K562 (cell line): ENCODE measurements at regions not wholly inside any gene's neighbourhood (a gene's known extent, or its start where the extent isn't known, plus 50 kb on each side); places are given as distances from the start of the nearest gene placed in this dataset.

Source experiments
- EP300 ChIP-seq: IDR thresholded peaks from 2 replicates; pipeline ENCODE4 v1.6.1; 2012; ENCODE audit warnings: low read length, improper control_type of control experiment
- HDAC6 ChIP-seq: IDR thresholded peaks from 2 replicates; pipeline ENCODE4 v1.6.1; 2012; ENCODE audit warnings: low read depth, mild to moderate bottlenecking, control low read depth, inconsistent platforms, low read length, moderate library complexity
- KDM2B ChIP-seq: fragments of 250-450 bp; sonication (Bioruptor Pico); IDR thresholded peaks from 2 replicates; pipeline ENCODE4 v1.8.0; 2021; ENCODE audit warnings: mild to moderate bottlenecking, moderate library complexity
- NFRKB ChIP-seq: fragments of 450-650 bp; IDR thresholded peaks from 2 replicates; pipeline ENCODE4 v1.6.1; 2016; ENCODE audit warnings: low read depth
- RBM25 ChIP-seq: fragments of 200-400 bp; formaldehyde crosslinking; IDR thresholded peaks from 2 replicates; pipeline ENCODE4 v1.6.1; 2018; ENCODE audit warnings: low read length, low read depth, moderate library complexity; ENCODE audit not compliant: severe bottlenecking
- RFX1 ChIP-seq: fragments of 450-650 bp; IDR thresholded peaks from 2 replicates; pipeline ENCODE4 v1.6.1; 2016; ENCODE audit warnings: mild to moderate bottlenecking, moderate library complexity
- ZFP36 ChIP-seq: fragments of 150-350 bp; IDR thresholded peaks from 2 replicates; pipeline ENCODE4 v1.6.1; 2018; ENCODE audit warnings: low read length, low read depth; ENCODE audit not compliant: partially characterized antibody
- TF ChIP-seq, protein P1 (sequence below): fragments of 250-450 bp; sonication (Bioruptor Pico); IDR thresholded peaks from 2 replicates; pipeline ENCODE4 v1.5.1; 2021; ENCODE audit warnings: mild to moderate bottlenecking
- TF ChIP-seq, protein P2 (sequence below): sonication (generic); formaldehyde crosslinking; IDR thresholded peaks from 2 replicates; pipeline ENCODE4 v1.8.1; 2023; ENCODE audit warnings: mild to moderate bottlenecking, missing genetic modification reagents
- TF ChIP-seq, protein P3 (sequence below): sonication (generic); formaldehyde crosslinking; IDR thresholded peaks from 2 replicates; pipeline ENCODE4 v1.8.1; 2023; ENCODE audit warnings: mild to moderate bottlenecking, missing genetic modification reagents
- TF ChIP-seq, protein P4 (sequence below): sonication (generic); formaldehyde crosslinking; IDR thresholded peaks from 2 replicates; pipeline ENCODE4 v1.9.0; 2022; ENCODE audit warnings: mild to moderate bottlenecking, missing genetic modification reagents
- TF ChIP-seq, protein P5 (sequence below): sonication (generic); formaldehyde crosslinking; IDR thresholded peaks from 2 replicates; pipeline ENCODE4 v1.8.1; 2022; ENCODE audit warnings: missing genetic modification reagents
- TF ChIP-seq, protein P6 (sequence below), 3 experiments: IDR thresholded peaks in 2 of 3; conservative IDR thresholded peaks in 1 of 3; 2 replicates each; pipeline ENCODE4 v1.5.1; 2011 to 2012; ENCODE audit warnings: low read length in 3 of 3, mild to moderate bottlenecking in 3 of 3, control low read depth in 2 of 3, improper control_type of control experiment in 1 of 3, inconsistent platforms in 1 of 3, low read depth in 1 of 3, mixed read lengths in 1 of 3, moderate library complexity in 1 of 3; ENCODE audit not compliant: insufficient read depth in 2 of 3
- TF ChIP-seq, protein P7 (sequence below): fragments of 250-450 bp; sonication (Bioruptor Pico); IDR thresholded peaks from 2 replicates; pipeline ENCODE4 v1.5.0; 2021

DNA sequence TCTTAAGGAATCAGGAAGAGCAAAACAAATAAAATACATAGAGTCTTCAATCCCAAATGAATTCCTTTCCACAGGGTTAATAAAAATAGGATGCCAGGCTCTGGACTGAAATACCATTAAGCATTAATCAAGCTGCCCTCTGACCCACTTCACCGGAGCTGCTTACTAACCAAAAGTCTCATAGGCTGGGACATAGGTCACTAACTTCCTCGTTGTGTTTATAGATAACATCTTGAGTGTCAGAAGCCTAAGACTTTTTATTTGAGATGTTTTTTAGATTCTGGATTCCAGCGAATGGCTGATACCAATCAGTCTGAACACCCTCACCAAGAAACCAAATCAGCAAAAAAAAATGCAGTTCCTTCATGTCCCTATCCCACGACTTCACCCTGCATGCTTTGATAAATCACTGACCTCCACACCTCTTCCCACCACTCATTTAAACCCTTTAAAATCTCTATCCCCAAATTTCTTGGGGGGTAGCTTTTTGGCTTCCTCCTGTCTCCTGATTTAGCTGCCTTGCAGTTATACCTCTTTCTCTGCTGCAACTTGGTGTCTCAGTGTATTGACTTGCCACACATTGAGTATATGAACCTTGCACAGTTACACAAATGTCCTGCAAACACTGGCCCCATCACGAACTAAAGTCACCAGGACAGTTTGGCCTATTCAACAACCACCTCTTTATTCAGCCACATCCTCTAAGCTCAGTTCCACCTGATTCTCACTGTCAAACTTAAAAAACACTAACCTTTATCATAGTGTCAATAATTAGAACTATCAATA is 399.3 kb downstream of the METTL4 start:
- no peak for TF ChIP-seq RFX1
- TF ChIP-seq, protein P1, sequence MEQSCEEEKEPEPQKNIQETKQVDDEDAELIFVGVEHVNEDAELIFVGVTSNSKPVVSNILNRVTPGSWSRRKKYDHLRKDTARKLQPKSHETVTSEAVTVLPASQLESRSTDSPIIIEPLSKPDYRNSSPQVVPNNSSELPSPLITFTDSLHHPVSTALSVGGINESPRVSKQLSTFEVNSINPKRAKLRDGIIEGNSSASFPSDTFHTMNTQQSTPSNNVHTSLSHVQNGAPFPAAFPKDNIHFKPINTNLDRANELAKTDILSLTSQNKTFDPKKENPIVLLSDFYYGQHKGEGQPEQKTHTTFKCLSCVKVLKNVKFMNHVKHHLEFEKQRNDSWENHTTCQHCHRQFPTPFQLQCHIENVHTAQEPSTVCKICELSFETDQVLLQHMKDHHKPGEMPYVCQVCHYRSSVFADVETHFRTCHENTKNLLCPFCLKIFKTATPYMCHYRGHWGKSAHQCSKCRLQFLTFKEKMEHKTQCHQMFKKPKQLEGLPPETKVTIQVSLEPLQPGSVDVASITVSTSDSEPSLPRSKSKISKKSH (CRISPR knock-in tag) = no peak
- TF ChIP-seq, protein P2, sequence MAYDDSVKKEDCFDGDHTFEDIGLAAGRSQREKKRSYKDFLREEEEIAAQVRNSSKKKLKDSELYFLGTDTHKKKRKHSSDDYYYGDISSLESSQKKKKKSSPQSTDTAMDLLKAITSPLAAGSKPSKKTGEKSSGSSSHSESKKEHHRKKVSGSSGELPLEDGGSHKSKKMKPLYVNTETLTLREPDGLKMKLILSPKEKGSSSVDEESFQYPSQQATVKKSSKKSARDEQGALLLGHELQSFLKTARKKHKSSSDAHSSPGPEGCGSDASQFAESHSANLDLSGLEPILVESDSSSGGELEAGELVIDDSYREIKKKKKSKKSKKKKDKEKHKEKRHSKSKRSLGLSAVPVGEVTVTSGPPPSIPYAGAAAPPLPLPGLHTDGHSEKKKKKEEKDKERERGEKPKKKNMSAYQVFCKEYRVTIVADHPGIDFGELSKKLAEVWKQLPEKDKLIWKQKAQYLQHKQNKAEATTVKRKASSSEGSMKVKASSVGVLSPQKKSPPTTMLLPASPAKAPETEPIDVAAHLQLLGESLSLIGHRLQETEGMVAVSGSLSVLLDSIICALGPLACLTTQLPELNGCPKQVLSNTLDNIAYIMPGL (CRISPR knock-in tag) = no peak
- TF ChIP-seq, protein P3, sequence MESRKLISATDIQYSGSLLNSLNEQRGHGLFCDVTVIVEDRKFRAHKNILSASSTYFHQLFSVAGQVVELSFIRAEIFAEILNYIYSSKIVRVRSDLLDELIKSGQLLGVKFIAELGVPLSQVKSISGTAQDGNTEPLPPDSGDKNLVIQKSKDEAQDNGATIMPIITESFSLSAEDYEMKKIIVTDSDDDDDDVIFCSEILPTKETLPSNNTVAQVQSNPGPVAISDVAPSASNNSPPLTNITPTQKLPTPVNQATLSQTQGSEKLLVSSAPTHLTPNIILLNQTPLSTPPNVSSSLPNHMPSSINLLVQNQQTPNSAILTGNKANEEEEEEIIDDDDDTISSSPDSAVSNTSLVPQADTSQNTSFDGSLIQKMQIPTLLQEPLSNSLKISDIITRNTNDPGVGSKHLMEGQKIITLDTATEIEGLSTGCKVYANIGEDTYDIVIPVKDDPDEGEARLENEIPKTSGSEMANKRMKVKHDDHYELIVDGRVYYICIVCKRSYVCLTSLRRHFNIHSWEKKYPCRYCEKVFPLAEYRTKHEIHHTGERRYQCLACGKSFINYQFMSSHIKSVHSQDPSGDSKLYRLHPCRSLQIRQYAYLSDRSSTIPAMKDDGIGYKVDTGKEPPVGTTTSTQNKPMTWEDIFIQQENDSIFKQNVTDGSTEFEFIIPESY (CRISPR knock-in tag) = no peak
- no peak for TF ChIP-seq EP300
- TF ChIP-seq, protein P4, sequence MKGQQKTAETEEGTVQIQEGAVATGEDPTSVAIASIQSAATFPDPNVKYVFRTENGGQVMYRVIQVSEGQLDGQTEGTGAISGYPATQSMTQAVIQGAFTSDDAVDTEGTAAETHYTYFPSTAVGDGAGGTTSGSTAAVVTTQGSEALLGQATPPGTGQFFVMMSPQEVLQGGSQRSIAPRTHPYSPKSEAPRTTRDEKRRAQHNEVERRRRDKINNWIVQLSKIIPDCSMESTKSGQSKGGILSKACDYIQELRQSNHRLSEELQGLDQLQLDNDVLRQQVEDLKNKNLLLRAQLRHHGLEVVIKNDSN (CRISPR knock-in tag) = no peak
- TF ChIP-seq, protein P5, sequence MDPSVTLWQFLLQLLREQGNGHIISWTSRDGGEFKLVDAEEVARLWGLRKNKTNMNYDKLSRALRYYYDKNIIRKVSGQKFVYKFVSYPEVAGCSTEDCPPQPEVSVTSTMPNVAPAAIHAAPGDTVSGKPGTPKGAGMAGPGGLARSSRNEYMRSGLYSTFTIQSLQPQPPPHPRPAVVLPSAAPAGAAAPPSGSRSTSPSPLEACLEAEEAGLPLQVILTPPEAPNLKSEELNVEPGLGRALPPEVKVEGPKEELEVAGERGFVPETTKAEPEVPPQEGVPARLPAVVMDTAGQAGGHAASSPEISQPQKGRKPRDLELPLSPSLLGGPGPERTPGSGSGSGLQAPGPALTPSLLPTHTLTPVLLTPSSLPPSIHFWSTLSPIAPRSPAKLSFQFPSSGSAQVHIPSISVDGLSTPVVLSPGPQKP = no peak
- TF ChIP-seq ZFP36 = no peak
- TF ChIP-seq, protein P6, sequence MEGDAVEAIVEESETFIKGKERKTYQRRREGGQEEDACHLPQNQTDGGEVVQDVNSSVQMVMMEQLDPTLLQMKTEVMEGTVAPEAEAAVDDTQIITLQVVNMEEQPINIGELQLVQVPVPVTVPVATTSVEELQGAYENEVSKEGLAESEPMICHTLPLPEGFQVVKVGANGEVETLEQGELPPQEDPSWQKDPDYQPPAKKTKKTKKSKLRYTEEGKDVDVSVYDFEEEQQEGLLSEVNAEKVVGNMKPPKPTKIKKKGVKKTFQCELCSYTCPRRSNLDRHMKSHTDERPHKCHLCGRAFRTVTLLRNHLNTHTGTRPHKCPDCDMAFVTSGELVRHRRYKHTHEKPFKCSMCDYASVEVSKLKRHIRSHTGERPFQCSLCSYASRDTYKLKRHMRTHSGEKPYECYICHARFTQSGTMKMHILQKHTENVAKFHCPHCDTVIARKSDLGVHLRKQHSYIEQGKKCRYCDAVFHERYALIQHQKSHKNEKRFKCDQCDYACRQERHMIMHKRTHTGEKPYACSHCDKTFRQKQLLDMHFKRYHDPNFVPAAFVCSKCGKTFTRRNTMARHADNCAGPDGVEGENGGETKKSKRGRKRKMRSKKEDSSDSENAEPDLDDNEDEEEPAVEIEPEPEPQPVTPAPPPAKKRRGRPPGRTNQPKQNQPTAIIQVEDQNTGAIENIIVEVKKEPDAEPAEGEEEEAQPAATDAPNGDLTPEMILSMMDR (IDR thresholded peaks at IDR 0.05 in 2 of 3, conservative IDR thresholded peaks at IDR 0.05 in 1 of 3; ENCODE audit: insufficient read depth in 2 of 3, low read depth in 1 of 3, low read length in 3 of 3) = no peak
- no peak for TF ChIP-seq NFRKB
- no peak for TF ChIP-seq RBM25
- TF ChIP-seq KDM2B (CRISPR knock-in tag) = no peak
- TF ChIP-seq, protein P7, sequence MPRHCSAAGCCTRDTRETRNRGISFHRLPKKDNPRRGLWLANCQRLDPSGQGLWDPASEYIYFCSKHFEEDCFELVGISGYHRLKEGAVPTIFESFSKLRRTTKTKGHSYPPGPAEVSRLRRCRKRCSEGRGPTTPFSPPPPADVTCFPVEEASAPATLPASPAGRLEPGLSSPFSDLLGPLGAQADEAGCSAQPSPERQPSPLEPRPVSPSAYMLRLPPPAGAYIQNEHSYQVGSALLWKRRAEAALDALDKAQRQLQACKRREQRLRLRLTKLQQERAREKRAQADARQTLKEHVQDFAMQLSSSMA (CRISPR knock-in tag) = no peak
- TF ChIP-seq HDAC6 = no peak
